ENCODE measurements at regions not wholly inside any gene's neighbourhood (a gene's known extent, or its start where the extent isn't known, plus 50 kb on each side); places are given as distances from the start of the nearest gene placed in this dataset.

GRCh38 chr2:17036361-17036760 is 370.7 kb upstream of the CYRIA start:
- Mint-ChIP-seq H3K36me3 (ENCODE audit: low read depth) (no peaks in the 10 kb centered on the region), H3K27ac (no peak overlapping the region), H3K4me1 (ENCODE audit: low read depth) (no peaks in the 10 kb centered on the region), H3K4me3 (no peak overlapping the region), H3K9me3 (no peaks in the 10 kb centered on the region), H3K27me3 (no peaks in the 10 kb centered on the region)
- no peak for DNase-seq
- CTCF ChIA-PET = no interaction called here
- Histone ChIP-seq H3K4me1 (ENCODE audit: insufficient read depth, low read length) (no peaks in the 10 kb centered on the region), H3K36me3 (ENCODE audit: insufficient read depth, low read length) (no peaks in the 10 kb centered on the region), H3K9me3 (ENCODE audit: control insufficient read depth in 1 of 2, insufficient read depth in 1 of 2, low read length in 2 of 2) (peaks cover 0 to 4% of the 10 kb centered on the region in 2 experiments), H3K27me3 (ENCODE audit: control insufficient read depth in 1 of 2, insufficient read depth in 2 of 2, low read length in 2 of 2) (no peaks in the 10 kb centered on the region), H3K4me3 (ENCODE audit: low read length) (no peak overlapping the region), H3K27ac (ENCODE audit: low read depth in 1 of 2, low read length in 2 of 2) (no peak overlapping the region)
- intact Hi-C loops (cut with DNase I, micrococcal nuclease) = no loop called here
- no peak for TF ChIP-seq CTCF (IDR thresholded peaks at IDR 0.05)
- POLR2A ChIA-PET = no interaction called here
- no peak for ATAC-seq (ENCODE audit: poor library complexity)

DNA sequence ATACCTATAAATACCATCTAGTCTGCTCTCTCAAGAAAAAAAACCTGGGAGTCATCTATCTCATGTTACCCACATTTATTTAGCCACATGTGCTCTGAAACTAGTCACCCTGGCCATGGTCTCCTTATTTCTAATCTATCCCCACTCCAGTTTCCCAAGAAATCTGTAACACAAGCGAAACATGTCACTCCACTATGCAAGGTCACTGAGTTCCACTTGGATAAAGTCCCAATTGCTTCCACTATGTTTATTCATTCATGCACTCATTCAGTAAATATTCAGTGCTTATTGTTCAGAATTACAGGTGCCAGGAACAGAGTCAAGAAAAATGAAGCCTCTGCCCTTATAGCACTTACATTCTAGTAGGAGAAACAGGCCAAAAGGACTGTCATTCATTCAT is 369.4 kb upstream of the CYRIA start:
- DNase-seq (no peak), ATAC-seq (ENCODE audit: poor library complexity) (no peak)
- Histone ChIP-seq H3K9me3 (ENCODE audit: control insufficient read depth in 1 of 2, insufficient read depth in 1 of 2, low read length in 2 of 2) (peaks cover 0 to 4% of the 10 kb centered on the region in 2 experiments), H3K4me1 (ENCODE audit: insufficient read depth, low read length) (no peaks in the 10 kb centered on the region), H3K36me3 (ENCODE audit: insufficient read depth, low read length) (no peaks in the 10 kb centered on the region), H3K4me3 (ENCODE audit: low read length) (no peak overlapping the region), H3K27ac (ENCODE audit: low read depth in 1 of 2, low read length in 2 of 2) (no peak overlapping the region), H3K27me3 (ENCODE audit: control insufficient read depth in 1 of 2, insufficient read depth in 2 of 2, low read length in 2 of 2) (no peaks in the 10 kb centered on the region)
- Mint-ChIP-seq H3K27ac (no peak overlapping the region), H3K4me1 (ENCODE audit: low read depth) (no peaks in the 10 kb centered on the region), H3K9me3 (no peaks in the 10 kb centered on the region), H3K27me3 (no peaks in the 10 kb centered on the region), H3K36me3 (ENCODE audit: low read depth) (no peaks in the 10 kb centered on the region), H3K4me3 (no peak overlapping the region)
- CTCF ChIA-PET = no interaction called here
- POLR2A ChIA-PET = no interaction called here
- intact Hi-C loops (cut with DNase I, micrococcal nuclease) = no loop called here
- TF ChIP-seq CTCF (IDR thresholded peaks at IDR 0.05) = no peak

DNA sequence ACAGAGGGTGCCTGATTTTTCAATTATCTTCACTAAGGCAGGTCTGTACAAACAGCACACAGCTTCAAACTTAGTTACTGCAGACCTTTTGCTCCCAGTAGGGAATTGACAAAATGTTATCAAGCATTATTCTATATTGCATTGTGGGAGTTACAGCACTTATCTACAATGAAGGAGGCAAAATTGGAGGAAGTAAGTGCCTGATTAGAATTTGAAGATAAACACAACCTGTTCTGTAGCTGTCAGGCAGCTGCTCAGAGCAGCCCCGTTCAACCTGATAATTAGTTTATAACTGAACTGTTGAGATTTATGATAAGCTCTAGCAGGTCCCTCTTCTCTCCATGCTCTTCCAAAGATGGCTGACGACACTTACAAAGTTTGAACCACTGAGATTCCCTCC is 364.4 kb upstream of the CYRIA start:
- CTCF ChIA-PET = no interaction called here
- H3K27ac Mint-ChIP-seq = no peak overlapping the region
- no peak overlapping the region for H3K27ac ChIP-seq (ENCODE audit: low read depth in 1 of 2, low read length in 2 of 2)
- no peaks in the 10 kb centered on the region for H3K4me1 Mint-ChIP-seq (ENCODE audit: low read depth)
- no peak overlapping the region for H3K4me3 ChIP-seq (ENCODE audit: low read length)
- POLR2A ChIA-PET = no interaction called here
- no peaks in the 10 kb centered on the region for H3K27me3 ChIP-seq (ENCODE audit: control insufficient read depth in 1 of 2, insufficient read depth in 2 of 2, low read length in 2 of 2)
- H3K27me3 Mint-ChIP-seq = no peaks in the 10 kb centered on the region
- H3K36me3 ChIP-seq (ENCODE audit: insufficient read depth, low read length) = no peaks in the 10 kb centered on the region
- no peaks in the 10 kb centered on the region for H3K9me3 Mint-ChIP-seq
- ATAC-seq (ENCODE audit: poor library complexity) = no peak
- intact Hi-C loops (cut with DNase I, micrococcal nuclease) = no loop called here
- H3K36me3 Mint-ChIP-seq (ENCODE audit: low read depth) = no peaks in the 10 kb centered on the region
- no peak for DNase-seq
- no peak overlapping the region for H3K4me3 Mint-ChIP-seq
- no peak for TF ChIP-seq CTCF (IDR thresholded peaks at IDR 0.05)
- H3K4me1 ChIP-seq (ENCODE audit: insufficient read depth, low read length) = no peaks in the 10 kb centered on the region
- H3K9me3 ChIP-seq (ENCODE audit: control insufficient read depth in 1 of 2, insufficient read depth in 1 of 2, low read length in 2 of 2) = peaks cover 0 to 4% of the 10 kb centered on the region in 2 experiments
